GM18519 (cell line): ENCODE measurements at regions not wholly inside any gene's neighbourhood (a gene's known extent, or its start where the extent isn't known, plus 50 kb on each side); places are given as distances from the start of the nearest gene placed in this dataset.
A peak's percentile ranks its signal among the peaks of the same experiment; 100 is the strongest.

ENCODE experiments used
- ATAC-seq: cut with Tn5 transposase; IDR thresholded peaks from one replicate; pipeline ENCODE4 v1.9.1; 2021; ENCODE audit warnings: mild to moderate bottlenecking, moderate library complexity; ENCODE audit not compliant: unreplicated experiment, low FRiP score

DNA sequence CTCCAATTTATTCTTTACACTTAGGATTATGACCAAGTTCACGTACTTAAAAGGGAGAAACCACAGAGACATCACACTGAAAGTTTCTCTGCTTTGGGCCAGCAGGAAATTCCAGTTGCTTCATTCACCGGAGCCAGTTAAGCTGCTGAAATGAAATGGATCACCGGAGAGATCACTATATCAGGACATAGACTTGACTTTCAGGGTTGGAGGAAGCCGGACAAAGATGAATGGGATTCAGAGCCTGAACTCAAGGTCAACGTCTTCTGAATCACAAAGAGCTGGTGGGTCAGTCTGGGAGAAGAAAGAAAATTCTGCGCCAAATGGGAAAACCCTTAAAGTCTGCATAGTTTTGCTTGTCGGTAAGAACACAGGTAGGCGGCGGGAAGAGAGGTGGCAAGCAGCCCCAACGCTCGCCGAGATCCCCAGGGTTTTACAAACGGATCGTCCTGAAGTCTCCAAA, 81.9 kb upstream of the CCDC28A start:
- ATAC-seq = no peak

DNA sequence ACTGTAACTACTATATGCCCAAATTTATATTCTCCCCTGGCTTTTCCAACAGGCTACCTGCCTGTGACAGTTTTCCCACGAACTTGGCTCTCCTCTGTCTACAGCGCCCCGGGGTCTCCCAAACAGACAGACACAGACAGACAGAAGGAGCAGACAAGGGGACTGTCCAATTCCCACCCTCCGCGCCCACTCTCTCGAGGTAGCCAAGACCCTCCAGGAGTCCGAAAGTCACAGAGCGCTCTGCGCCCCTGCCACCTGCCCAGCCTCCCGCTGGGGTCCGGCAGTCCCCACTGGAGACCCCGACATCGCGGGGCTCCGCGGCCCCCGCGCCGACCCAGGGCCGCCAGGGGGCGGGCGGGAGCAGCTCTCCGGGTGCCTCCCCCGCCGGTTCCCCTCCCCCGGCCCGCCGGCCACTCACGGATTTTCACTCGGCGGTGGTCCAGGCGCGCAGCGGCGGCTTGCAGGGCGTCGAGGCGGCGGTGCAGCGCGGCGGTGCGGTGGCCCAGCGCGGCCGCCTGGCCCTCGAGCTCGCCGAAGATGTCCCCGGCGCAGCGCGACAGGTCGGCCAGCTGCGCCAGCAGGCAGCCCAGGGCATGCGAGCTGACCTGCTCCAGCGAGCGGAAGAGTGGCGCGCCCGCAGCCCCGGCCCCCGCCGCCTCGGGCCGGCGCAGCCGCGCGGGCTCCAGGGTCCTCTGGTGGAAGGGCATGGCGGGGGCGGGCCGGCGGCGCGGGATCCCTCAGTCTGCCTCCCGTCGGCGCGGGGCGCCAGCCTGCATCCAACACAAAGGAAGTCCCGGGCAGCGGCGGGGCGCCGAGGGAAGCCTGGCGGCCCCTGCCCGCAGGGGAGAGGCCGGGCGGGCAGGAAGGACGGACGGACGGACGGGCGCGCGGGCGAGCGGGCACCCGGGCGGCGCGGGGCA, 81.3 kb upstream of the CCDC28A start:
- peak; percentile 44 for ATAC-seq

- ATAC-seq = peak; percentile 32
Observed at GRCh38 chr6:138692978-138693909, 80.3 kb upstream of the CCDC28A start.

DNA sequence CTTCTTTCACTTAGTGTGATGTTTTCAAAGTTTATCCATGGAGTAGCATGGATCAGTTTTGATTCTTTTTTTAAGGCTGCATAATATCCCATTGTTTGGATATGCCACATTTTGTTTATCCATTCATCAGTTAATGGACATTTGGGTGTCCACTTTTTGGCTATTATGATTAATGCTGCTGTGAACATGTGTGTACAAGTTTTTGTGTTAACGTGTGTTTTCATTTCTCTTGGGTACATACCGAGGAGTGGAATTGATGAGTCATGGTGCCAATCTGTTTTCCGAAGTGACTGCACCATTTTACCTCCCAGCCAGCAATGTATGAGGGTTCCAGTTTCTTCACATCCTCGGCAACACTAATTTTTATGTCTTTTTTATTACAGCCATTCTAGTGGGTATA, 78.4 kb upstream of the CCDC28A start:
- ATAC-seq = no peak

GRCh38 chr6:138714493-138714892, 59.1 kb upstream of the CCDC28A start:
- ATAC-seq = no peak

DNA sequence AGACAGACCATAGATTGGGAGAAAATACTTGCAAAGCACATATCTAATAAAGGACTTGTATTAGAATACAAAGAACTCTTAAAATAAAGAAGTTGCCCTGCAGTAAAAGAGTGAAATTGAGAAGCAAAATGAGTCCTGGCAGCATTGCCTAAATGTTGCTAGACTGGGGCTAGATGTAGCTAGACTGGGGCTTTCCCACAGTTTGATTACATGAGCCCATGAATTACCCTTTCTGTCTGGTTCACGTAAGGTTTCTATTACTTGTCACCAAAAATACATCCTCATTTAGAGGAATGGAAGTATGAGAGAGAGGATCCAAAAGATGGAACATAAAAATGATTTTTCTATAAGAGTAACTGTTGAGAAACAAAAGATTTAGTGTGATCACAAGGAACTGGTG, 57.6 kb upstream of the CCDC28A start:
- ATAC-seq = no peak

GRCh38 chr6:138716971-138717665, 56.5 kb upstream of the CCDC28A start:
- no peak for ATAC-seq

DNA sequence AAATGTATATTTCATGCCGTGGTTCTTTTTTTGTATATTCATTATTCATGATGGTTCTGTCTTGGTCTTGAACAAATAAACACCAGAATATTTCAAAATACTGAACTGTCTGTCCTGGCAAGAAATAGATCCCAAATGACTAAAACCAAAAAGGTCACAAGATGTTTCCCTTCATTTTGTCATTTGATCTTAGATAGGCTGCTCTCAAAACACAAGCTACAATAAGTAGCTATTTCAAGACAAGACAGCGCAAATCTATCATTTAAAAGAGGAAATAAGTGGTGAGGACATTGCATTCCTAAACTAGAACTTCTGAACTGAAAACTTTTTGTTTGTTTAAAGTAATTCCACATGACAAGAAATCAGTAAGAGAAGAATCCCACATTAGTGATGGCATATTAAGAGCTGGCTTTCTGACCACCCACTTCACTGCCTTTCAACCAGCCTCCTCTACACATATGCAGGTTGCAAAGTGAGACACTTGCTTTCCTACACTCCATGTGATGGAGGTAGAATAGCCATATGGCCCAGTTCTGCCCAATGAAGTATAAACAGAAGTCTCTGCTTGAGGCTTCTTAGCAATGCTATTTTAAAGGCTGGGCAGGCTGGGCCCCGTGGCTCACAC, 54.4 kb upstream of the CCDC28A start:
- ATAC-seq = no peak

GRCh38 chr6:138719744-138720143, 53.8 kb upstream of the CCDC28A start:
- ATAC-seq = no peak

DNA sequence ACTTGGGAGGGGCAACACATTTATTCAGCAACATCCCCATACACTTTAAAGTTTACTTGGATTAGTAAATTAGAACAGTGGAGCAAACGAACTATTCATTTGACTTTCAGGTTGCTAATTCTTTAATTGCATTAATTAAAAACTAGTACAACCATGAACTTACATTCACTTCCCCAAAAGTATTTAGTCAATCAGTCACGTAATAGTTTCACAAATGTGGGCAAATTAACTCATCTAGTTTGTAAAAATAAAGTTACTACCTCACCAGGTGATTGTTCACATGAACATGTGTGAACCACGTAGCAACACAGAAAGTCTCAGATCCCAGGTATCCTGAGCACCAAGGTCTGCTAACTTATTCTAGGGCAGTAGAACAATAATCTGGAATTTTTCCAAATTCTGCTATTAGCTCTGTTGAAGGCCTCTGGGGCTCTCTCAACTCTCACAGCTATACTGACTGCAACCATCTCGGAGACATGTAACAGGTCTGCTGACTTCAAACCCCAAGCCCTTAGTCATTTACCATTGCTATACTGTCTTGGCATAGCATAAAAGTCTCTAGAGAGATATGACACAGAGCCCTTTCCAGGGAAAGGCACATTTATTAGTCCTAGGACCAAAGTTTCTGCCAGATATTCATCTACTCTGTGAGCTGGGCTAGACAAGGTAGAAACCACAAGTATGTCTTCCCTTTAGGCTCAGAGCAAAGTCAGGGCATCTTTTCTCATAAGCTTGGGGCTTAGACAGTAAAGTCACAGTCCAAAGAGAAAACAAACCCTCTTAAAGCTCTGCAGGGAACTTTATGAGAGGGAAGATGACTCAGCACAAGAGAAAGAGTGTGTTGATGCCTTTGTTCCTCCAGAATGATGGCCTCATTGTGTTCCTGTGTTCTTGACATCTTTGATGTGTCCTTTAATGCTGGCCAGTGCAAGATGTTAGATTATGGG, 50.9 kb upstream of the CCDC28A start:
- no peak for ATAC-seq
